Activated CD8-positive, alpha-beta memory T cell treated with anti-CD3 and anti-CD28 coated beads for 36 hours (primary cell): ENCODE measurements at regions not wholly inside any gene's neighbourhood (a gene's known extent, or its start where the extent isn't known, plus 50 kb on each side); places are given as distances from the start of the nearest gene placed in this dataset.
"Not testable (repeated sequence)": the region's sequence is repeated elsewhere in the genome, so short reads cannot be mapped to it uniquely, and the experiment has no call there.

Source experiments
- CTCF ChIA-PET: fragments of 350-600 bp; sonication (Branson Sonifier 250); formaldehyde crosslinking; loops from one replicate; lab custom pipeline; 2021; ENCODE audit warnings: antibody characterized with exemption; lab: Charles Lee
- POLR2A ChIA-PET: fragments of 350-600 bp; sonication (Branson Sonifier 250); formaldehyde crosslinking; loops from one replicate; lab custom pipeline; 2021; ENCODE audit warnings: antibody characterized with exemption; lab: Charles Lee

DNA sequence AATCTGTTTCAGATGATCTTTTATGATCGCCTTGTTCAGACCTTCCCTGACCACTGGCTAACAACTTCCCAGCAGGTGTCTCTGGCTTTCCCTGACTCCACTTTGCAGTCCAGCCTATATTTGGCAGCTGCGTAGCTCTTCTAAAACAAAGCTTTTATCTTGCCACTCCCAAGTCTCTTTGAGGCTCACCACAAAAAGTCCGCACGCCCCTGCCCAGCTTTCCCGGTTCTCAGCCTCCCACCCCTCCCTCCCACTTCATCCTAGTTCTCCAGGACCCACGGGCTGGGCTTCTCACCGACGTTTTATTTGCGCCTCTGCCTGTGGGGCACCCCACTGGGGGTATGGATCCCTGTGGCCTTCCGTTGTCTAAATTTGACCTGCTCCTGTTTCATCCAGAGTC is 58.9 kb upstream of the USP6NL start:
- CTCF ChIA-PET, result no interaction called here
- POLR2A ChIA-PET, result no interaction called here

DNA sequence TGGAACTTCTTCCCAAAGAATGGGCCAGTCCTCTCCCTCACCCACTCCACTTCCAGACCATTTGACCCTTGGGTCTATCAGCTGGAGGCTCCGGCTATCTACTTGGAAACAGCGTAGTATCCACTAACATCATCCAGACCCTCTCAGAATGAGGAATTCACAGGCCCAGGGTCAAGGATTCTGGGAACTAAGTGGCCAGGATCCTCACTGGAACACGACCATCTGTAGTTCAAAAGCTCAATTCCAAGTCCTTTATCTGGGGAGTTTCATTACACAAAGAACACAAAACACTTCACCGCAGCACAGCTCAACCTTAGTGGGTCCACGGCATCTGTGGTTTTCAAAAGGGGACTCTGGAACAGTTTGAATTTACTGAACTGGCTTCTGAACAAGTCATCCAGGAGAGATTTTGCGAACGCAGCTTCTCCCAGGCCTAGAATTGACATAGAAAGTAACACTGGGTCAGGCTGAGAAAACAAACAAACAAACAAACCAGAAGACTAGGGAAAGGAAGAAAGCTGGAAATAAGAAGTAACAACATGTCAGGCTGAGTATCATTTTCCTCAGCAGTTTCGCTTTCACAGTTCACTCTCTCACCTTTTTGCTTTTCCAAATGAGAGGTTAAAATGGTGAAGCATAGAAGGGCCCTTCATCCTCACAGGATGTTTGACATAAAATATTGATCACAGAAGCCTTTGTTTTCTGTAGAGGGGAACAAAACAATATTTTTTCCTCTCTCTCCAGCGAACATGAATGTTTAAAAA is 57.6 kb upstream of the USP6NL start:
- ChIA-PET CTCF (no interaction called here), POLR2A (no interaction called here)

DNA sequence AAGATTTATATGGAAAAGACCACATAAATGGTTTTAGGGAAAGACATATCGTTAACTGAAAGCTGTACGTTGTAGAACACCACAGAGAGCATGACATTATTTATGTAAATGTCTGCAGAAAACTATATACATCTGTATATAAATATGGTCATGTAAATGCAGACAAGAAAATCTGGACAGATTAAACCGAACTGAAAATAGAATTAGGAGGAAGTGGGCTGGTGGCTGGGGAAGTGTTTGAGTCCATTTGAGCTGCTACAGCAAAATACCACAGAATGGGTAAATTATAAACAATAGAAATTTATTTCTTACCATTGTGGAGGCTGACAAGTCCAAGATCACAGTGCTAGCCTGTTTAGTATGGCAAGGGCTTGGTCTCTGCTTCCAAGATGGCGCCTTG is 56.3 kb upstream of the USP6NL start:
- CTCF ChIA-PET, result no interaction called here
- POLR2A ChIA-PET, result no interaction called here

DNA sequence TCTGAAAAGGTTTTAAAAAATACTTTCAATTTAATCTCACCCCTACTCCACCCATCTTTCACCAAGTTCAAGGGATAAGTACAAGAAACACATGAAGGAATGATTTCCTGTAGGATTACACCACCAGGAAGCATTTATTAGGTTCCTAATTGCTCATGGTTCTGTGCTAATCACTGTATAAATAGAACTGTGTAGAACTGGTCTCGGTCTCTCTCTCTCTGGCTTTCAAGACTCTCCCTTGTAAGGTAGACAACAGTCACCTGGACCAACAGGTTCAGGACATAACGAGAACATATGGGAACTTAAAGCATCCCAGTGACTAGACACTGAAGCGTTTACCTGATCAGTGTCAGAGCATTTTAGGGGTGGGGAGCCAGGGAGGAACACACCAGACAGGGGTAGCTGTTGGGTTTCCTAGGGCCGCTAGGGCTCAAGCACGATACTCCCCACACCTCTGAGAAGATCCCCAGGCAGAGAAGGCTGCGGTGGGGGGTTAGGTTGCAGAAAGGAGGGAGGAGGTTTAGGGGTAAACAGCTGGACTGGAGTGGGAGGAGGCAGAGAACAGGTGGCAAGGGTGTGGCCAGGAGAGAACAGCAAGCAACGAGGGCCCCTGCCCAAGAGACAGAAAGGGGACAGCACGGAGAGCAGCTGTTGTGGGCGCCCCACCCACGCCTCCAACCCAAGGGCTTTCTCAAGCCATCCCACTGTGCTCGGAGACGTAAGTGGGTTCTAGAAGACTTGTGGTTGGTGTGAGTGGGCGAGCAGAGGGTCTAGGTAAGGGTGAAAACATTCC is 52.5 kb upstream of the USP6NL start:
- ChIA-PET CTCF (no interaction called here), POLR2A (no interaction called here)

DNA sequence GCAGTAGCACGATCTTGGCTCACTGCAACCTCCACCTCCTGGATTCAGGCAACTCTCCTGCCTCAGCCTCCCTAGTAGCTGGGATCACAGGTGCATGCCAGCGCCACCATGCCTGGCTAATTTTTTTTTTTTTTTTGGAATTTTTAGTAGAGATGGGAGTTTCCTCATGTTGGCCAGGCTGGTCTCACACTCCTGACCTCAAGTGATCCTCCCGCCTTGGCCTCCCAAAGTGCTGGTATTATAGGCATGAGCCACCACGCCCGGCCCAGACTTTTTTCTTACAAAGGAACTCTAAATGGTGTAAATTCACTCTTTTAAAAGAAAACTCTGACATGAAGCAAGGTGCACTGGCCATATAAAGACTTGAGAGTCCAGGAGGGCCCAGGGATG is 51.7 kb upstream of the USP6NL start:
- POLR2A ChIA-PET, CTCF ChIA-PET: not testable (repeated sequence)

DNA sequence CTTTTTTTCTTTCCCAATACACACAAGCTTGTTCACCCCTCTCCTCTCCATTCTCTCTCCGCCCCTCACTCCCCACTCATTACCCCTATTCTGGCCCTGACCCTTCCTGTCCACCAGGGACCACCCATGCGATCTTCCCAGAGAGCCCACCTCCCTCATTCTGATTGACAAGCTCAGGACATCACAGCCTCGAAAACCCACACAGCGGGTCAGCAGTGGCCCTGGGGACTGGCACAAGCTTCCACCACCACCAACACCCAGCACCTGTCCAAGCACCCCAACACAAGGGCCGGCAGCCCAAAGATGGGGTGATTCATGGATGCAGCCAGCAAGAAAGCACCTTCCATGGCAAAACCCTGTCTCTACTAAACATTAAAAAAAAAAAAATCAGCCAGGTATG is 50.0 kb upstream of the USP6NL start:
- POLR2A ChIA-PET, result no interaction called here
- CTCF ChIA-PET, result interaction anchor here (0.6 kb wide), 1 partner anchor 140 kb away, joined by 3 read pairs; no protein-coding TSS in a partner anchor
